Coronary artery (tissue), 2 donors: ENCODE measurements at regions not wholly inside any gene's neighbourhood (a gene's known extent, or its start where the extent isn't known, plus 50 kb on each side); places are given as distances from the start of the nearest gene placed in this dataset.

ENCODE experiments used
- DNase-seq: peaks from one replicate; pipeline ENCODE4 v3.0.0-alpha.2; 2017; ENCODE audit warnings: low spot score
- H3K27ac ChIP-seq, 2 donors: fragments of 200-600 bp; sonication (generic); one replicate each; pipeline ENCODE4 v1.5.1; 2016 to 2019
- H3K4me3 ChIP-seq: fragments of 200-600 bp; sonication (generic); 2 replicates; pipeline ENCODE4 v1.5.1; 2016; ENCODE audit warnings: mild to moderate bottlenecking, moderate library complexity
- CTCF ChIP-seq: fragments of 200-600 bp; sonication (generic); IDR thresholded peaks from one replicate; pipeline ENCODE4 v1.5.1; 2019; ENCODE audit warnings: antibody characterized with exemption

DNA sequence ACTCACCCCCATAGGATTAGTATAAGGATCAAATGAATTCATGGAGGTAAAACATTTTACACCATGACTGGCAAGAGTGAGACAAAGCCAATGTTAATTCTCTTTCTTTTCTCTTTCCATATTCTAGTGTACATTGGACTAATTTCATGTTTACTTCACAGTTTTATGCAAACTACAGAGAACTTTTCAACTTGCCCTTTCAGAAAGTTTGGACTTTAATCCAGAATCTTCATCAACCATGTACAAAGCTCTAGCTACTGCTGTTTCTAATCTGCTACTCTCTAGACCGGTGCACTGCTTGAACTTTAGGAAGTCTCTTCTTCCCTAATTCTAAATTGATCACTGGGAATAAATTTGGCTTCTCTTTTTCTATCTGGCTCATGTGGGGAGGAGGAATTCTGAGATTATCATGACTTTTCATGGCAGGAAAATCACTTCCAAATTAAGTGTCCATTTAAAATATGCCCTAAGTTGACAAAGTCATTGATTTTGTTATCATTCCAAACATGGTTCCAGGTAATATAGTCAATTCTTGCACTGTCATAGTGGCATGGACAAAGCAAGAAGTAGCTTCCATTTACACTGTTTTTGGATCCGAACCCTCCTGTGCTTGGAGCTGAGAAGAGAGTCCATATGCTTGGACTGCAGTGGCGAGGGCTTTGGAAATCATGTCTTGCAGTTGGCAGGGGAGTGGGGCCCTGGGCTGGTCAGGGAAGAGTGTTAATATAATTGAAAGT, 903.3 kb downstream of the CCSER2 start:
- H3K4me3 ChIP-seq = no peak overlapping the region
- DNase-seq = no peak
- TF ChIP-seq CTCF = no peak
- no peak overlapping the region for H3K27ac ChIP-seq

DNA sequence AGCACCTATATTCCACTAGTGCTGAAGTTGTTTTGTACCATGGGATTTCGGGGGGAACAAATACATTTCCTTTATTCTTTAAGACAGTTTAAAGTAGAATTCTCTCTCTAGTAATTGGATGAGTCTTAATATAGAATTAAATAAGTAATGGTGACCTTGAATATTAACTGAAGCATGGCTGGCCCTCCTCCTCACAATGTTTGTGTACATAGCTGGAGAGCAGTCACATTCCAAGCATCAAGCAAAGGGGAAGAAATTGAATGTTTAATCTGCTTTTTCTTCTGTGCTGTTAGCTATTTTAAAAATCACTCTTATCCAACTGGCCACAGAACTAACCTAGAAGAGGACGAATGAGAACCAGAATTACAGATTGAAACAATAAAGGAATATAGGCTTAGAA, 906.9 kb downstream of the CCSER2 start:
- TF ChIP-seq CTCF = no peak
- no peak overlapping the region for H3K4me3 ChIP-seq
- no peak for DNase-seq

DNA sequence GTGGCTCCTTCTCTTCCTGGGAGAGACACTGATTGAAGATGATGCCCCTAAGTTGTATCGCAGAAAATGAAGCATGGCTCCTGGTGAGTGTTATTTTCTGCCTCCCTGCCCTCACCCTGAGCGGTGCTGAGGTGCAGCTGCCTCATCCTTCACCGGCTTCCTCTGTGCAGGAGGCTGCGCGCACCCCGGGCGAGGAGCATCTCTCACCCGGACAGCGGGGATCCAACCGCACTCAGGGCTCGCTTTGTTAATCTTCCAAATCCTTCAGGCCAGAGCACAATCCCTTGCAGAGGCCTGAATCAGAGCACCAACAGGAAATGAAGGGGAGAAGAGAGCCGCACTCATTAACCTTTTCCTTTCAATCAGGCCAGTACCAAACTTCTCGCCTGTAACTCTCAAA, 910.3 kb downstream of the CCSER2 start:
- Histone ChIP-seq H3K4me3 (no peak overlapping the region), H3K27ac (no peak overlapping the region)
- no peak for DNase-seq
- TF ChIP-seq CTCF = no peak

More for the DNA sequence above, 906.9 kb downstream of the CCSER2 start:
- H3K27ac ChIP-seq = no peak overlapping the region

DNA sequence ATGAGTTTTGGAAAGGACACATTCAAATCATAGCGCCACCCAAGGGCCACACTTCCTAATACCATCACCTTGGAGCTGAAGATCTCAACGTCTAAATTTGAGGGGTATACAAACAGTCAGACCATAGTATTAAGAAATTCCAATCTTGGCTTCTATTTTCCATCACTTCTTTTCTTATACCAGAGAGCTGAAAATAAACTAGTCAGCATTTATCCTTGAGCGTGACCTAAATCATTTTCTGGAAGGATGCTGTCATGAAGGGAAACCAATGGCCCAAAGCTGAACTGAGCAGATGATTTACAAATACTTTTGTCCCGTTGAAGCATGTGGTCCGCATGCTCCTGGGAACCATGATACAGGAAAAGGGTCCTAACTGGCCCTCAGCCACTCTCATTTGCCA, 921.9 kb downstream of the CCSER2 start:
- no peak overlapping the region for H3K4me3 ChIP-seq
- no peak for TF ChIP-seq CTCF
- H3K27ac ChIP-seq = no peak overlapping the region
- DNase-seq = no peak

DNA sequence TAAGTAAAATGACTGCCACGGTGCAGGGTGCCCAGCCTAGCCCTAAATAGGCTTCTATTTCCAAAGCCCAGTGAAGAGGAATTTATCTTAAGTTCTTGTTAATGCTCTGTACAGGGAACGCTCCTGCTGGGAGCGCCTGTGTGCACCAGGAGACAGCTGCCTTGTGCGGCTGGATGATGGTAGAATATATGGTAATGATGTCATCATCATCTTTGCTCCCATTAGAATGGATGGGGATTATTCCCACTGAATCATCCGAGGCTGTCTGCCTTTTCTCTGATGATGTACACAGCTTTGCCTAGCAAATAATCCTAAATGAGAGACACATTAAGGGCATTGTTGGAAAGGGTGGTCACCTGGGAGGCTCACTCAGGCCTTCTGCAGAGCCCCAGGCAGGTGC, 928.1 kb downstream of the CCSER2 start:
- Histone ChIP-seq H3K4me3 (no peak overlapping the region), H3K27ac (no peak overlapping the region)
- no peak for DNase-seq
- no peak for TF ChIP-seq CTCF

- DNase-seq = no peak
- TF ChIP-seq CTCF = no peak
- no peak overlapping the region for H3K27ac ChIP-seq
- no peak overlapping the region for H3K4me3 ChIP-seq
Measured at GRCh38 chr10:85259908-85260307, 931.5 kb downstream of the CCSER2 start.

- Histone ChIP-seq H3K27ac (no peak overlapping the region), H3K4me3 (no peak overlapping the region)
- TF ChIP-seq CTCF = no peak
- DNase-seq = no peak
Measured at GRCh38 chr10:85262992-85263391, 934.6 kb downstream of the CCSER2 start.
